Muscle layer of colon (tissue), 2 donors: ENCODE measurements at regions not wholly inside any gene's neighbourhood (a gene's known extent, or its start where the extent isn't known, plus 50 kb on each side); places are given as distances from the start of the nearest gene placed in this dataset.

Source experiments
- H3K27ac ChIP-seq: one replicate; pipeline ENCODE4 v1.7.0; 2013; ENCODE audit warnings: low read depth, mild to moderate bottlenecking, low read length, moderate library complexity
- H3K27me3 ChIP-seq, 2 donors: one replicate each; pipeline ENCODE4 v1.7.0; 2013; ENCODE audit warnings: low read length in 2 of 2, mild to moderate bottlenecking in 2 of 2; ENCODE audit not compliant: insufficient read depth in 2 of 2, control insufficient read depth in 1 of 2
- H3K36me3 ChIP-seq: one replicate; pipeline ENCODE4 v1.7.0; 2013; ENCODE audit warnings: mild to moderate bottlenecking, low read length; ENCODE audit not compliant: insufficient read depth
- H3K4me1 ChIP-seq: one replicate; pipeline ENCODE4 v1.7.0; 2013; ENCODE audit warnings: mild to moderate bottlenecking, low read length; ENCODE audit not compliant: insufficient read depth
- H3K4me3 ChIP-seq, 2 donors: one replicate each; pipeline ENCODE4 v1.7.0; 2013; ENCODE audit warnings: low read length in 2 of 2, low read depth in 1 of 2, mild to moderate bottlenecking in 1 of 2, moderate library complexity in 1 of 2
- H3K9ac ChIP-seq: one replicate; pipeline ENCODE4 v1.7.0; 2013; ENCODE audit warnings: low read length
- H3K9me3 ChIP-seq: one replicate; pipeline ENCODE4 v1.7.0; 2013; ENCODE audit warnings: mild to moderate bottlenecking, low read length
- donor health status: abdominal sarcoma.
- donor health status: Adenocarcinoma of cecum.

GRCh38 chr5:106136061-106136460, 1534.7 kb downstream of the EFNA5 start:
- Histone ChIP-seq H3K27ac (no peak overlapping the region), H3K4me3 (no peak overlapping the region), H3K9me3 (no peaks in the 10 kb centered on the region), H3K36me3 (no peaks in the 10 kb centered on the region), H3K9ac (no peak overlapping the region), H3K4me1 (no peaks in the 10 kb centered on the region), H3K27me3 (no peaks in the 10 kb centered on the region)

- no peak overlapping the region for H3K4me3 ChIP-seq
- no peaks in the 10 kb centered on the region for H3K27me3 ChIP-seq
- no peaks in the 10 kb centered on the region for H3K36me3 ChIP-seq
- no peaks in the 10 kb centered on the region for H3K4me1 ChIP-seq
- no peak overlapping the region for H3K27ac ChIP-seq
- no peaks in the 10 kb centered on the region for H3K9me3 ChIP-seq
- H3K9ac ChIP-seq, result no peak overlapping the region
These were observed 1535.3 kb downstream of the EFNA5 start for GRCh38 chr5:106135473-106135872.

GRCh38 chr5:106134549-106134948, 1536.2 kb downstream of the EFNA5 start:
- no peaks in the 10 kb centered on the region for H3K4me1 ChIP-seq
- no peaks in the 10 kb centered on the region for H3K36me3 ChIP-seq
- H3K9ac ChIP-seq, result no peak overlapping the region
- H3K27ac ChIP-seq, result no peak overlapping the region
- no peaks in the 10 kb centered on the region for H3K9me3 ChIP-seq
- H3K27me3 ChIP-seq, result no peaks in the 10 kb centered on the region
- H3K4me3 ChIP-seq, result no peak overlapping the region

GRCh38 chr5:106127985-106128384, 1542.8 kb downstream of the EFNA5 start:
- Histone ChIP-seq H3K4me1 (no peaks in the 10 kb centered on the region), H3K4me3 (no peak overlapping the region), H3K9ac (no peak overlapping the region), H3K27ac (no peak overlapping the region), H3K9me3 (no peaks in the 10 kb centered on the region), H3K36me3 (no peaks in the 10 kb centered on the region), H3K27me3 (no peaks in the 10 kb centered on the region)

GRCh38 chr5:106127341-106127781, 1543.4 kb downstream of the EFNA5 start:
- no peaks in the 10 kb centered on the region for H3K27me3 ChIP-seq
- H3K9me3 ChIP-seq, result no peaks in the 10 kb centered on the region
- H3K4me1 ChIP-seq, result no peaks in the 10 kb centered on the region
- no peaks in the 10 kb centered on the region for H3K36me3 ChIP-seq
- no peak overlapping the region for H3K4me3 ChIP-seq
- H3K9ac ChIP-seq, result no peak overlapping the region
- no peak overlapping the region for H3K27ac ChIP-seq

- Histone ChIP-seq H3K36me3 (no peaks in the 10 kb centered on the region), H3K9me3 (no peaks in the 10 kb centered on the region), H3K4me1 (no peaks in the 10 kb centered on the region), H3K4me3 (no peak overlapping the region), H3K27ac (no peak overlapping the region), H3K27me3 (no peaks in the 10 kb centered on the region), H3K9ac (no peak overlapping the region)
These were observed 1548.6 kb downstream of the EFNA5 start for GRCh38 chr5:106121972-106122605.

- H3K9ac ChIP-seq, result no peak overlapping the region
- H3K36me3 ChIP-seq, result no peaks in the 10 kb centered on the region
- H3K27ac ChIP-seq, result no peak overlapping the region
- H3K4me3 ChIP-seq, result no peak overlapping the region
- no peaks in the 10 kb centered on the region for H3K4me1 ChIP-seq
- H3K9me3 ChIP-seq, result no peaks in the 10 kb centered on the region
- H3K27me3 ChIP-seq, result no peaks in the 10 kb centered on the region
These were observed 1554.1 kb downstream of the EFNA5 start for GRCh38 chr5:106116682-106117081.

- H3K27me3 ChIP-seq, result no peaks in the 10 kb centered on the region
- no peaks in the 10 kb centered on the region for H3K36me3 ChIP-seq
- no peaks in the 10 kb centered on the region for H3K9me3 ChIP-seq
- H3K9ac ChIP-seq, result no peak overlapping the region
- no peak overlapping the region for H3K4me3 ChIP-seq
- no peak overlapping the region for H3K27ac ChIP-seq
- H3K4me1 ChIP-seq, result no peaks in the 10 kb centered on the region
These were observed 1556.8 kb downstream of the EFNA5 start for GRCh38 chr5:106113922-106114321.

GRCh38 chr5:106106384-106106783, 1564.4 kb downstream of the EFNA5 start:
- Histone ChIP-seq H3K4me3 (no peak overlapping the region), H3K9me3 (no peaks in the 10 kb centered on the region), H3K27me3 (no peaks in the 10 kb centered on the region), H3K27ac (no peak overlapping the region), H3K4me1 (no peaks in the 10 kb centered on the region), H3K9ac (no peak overlapping the region), H3K36me3 (no peaks in the 10 kb centered on the region)

- H3K4me3 ChIP-seq, result no peak overlapping the region
- peaks cover 4% of the 10 kb centered on the region for H3K4me1 ChIP-seq
- no peak overlapping the region for H3K9ac ChIP-seq
- H3K36me3 ChIP-seq, result no peaks in the 10 kb centered on the region
- no peaks in the 10 kb centered on the region for H3K27me3 ChIP-seq
- no peaks in the 10 kb centered on the region for H3K9me3 ChIP-seq
- no peak overlapping the region for H3K27ac ChIP-seq
These were observed 1573.4 kb downstream of the EFNA5 start for GRCh38 chr5:106097340-106097739.

GRCh38 chr5:106094839-106095238, 1575.9 kb downstream of the EFNA5 start:
- peaks cover 4% of the 10 kb centered on the region for H3K4me1 ChIP-seq
- no peak overlapping the region for H3K27ac ChIP-seq
- no peak overlapping the region for H3K4me3 ChIP-seq
- no peaks in the 10 kb centered on the region for H3K36me3 ChIP-seq
- no peaks in the 10 kb centered on the region for H3K27me3 ChIP-seq
- H3K9me3 ChIP-seq, result no peaks in the 10 kb centered on the region
- no peak overlapping the region for H3K9ac ChIP-seq

GRCh38 chr5:106094204-106094607, 1576.5 kb downstream of the EFNA5 start:
- Histone ChIP-seq H3K27me3 (no peaks in the 10 kb centered on the region), H3K27ac (no peak overlapping the region), H3K4me1 (peaks cover 4% of the 10 kb centered on the region), H3K9me3 (no peaks in the 10 kb centered on the region), H3K4me3 (no peak overlapping the region), H3K9ac (no peak overlapping the region), H3K36me3 (no peaks in the 10 kb centered on the region)
